OCI-M2 (cell line): ENCODE measurements at regions not wholly inside any gene's neighbourhood (a gene's known extent, or its start where the extent isn't known, plus 50 kb on each side); places are given as distances from the start of the nearest gene placed in this dataset.
"Not testable (repeated sequence)": the region's sequence is repeated elsewhere in the genome, so short reads cannot be mapped to it uniquely, and the experiment has no call there.

Source experiments
- DNase-seq: peaks from one replicate; lab custom pipeline; 2025; ENCODE audit not compliant: unreplicated experiment; lab: John Stamatoyannopoulos, UW

- no peak for DNase-seq
These were observed 329.3 kb downstream of the GPD2 start for GRCh38 chr2:156765450-156765849.

DNA sequence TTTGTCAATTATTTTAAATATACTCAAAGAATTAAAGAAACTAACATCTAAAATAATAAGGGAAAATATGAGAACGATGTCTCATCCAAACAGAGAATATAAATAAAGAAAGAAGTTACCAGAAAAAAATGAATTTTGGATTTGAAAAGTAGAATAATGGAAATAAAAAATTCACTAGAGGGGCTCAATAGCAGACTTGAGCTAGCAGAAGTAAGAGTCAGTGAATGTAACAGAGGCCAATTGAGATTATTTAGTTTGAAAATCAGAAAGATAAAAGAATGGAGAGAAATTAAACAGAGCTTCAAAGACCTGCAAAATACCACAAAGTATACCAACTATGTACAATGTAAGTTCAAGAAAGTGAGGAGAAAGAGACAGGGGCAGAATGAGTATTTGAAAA, 333.6 kb downstream of the GPD2 start:
- DNase-seq, result no peak

GRCh38 chr2:156778916-156779315, 342.7 kb downstream of the GPD2 start:
- no peak for DNase-seq

DNA sequence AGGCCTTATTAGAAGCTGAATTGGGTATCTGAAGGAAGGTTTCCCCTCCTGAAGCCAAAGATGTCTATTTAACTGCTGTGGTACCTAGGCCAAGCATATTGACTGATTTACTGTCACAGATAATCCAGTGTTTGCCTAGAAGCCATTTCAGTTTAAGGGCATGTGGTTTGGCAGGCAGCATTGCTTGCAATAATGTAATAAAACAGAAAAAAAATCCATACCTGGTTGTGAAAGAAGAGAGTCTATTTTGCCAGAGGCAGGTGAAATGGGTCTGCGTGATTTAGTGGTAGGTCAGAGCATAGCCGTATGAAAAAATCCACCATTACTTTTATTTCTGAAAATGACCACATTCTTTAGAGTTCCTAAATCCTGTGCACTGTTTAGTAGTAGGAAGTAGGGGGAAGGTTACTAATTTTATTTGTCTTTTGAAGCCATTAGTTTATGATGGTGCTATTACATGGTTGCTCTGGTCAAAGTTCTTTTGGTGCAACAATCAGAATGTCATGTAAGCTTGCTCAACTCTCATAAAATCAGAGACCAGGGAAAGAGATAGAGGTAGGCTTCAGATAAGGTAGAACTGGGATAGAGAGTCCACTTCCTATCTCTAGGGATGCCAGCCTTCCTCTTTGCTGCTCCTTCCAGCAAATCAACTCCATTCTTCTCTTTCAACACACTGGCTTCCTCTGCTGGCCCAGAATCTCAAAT, 343.4 kb downstream of the GPD2 start:
- no peak for DNase-seq

DNA sequence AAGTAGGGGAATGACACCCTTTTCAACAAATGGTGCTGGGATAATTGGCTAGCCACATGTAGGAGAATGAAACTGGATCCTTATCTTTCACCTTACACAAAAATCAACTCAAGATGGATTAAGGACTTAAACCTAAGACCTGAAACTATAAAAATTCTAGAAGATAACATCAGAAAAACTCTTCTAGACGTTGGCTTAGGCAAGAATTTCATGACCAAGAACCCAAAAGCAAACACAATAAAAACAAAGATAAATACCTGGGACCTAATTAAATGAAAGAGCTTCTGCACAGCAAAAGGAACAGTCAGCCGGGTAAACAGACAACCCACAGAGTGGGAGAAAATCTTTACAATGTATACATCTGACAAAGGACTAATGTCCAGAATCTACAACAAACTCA, 345.5 kb downstream of the GPD2 start:
- not testable (repeated sequence) for DNase-seq

DNA sequence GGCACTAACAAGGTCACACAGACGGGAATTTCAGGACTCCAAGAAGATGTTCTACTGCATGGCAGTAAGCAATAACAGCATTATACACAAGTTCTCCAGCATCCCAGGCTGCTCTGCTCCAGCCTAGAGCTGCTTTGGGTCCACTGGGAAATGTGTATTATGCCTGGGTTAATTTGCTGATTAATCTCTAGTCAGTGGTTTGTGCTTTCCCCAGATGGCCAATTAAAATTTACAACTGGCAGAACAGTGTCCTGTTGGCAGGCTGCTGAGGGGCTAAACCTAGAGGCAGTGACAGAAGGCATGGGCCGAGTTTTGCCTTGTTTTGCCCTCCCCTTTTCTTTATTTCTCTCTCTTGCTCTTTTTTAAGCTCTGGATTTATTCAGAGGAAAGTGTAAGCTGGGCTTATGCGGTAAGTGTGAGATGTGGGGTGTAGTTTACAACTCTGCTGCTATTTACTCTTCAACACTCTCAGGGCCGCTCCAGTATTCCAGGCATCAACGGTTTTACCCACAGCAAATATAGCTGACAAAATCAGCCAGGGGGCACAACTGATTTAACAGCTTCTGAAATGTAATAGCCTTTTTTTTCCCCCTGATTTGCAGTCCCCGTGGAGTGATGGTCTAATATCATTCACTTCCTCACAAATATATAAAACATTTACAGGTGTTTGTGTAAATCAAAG, 348.0 kb downstream of the GPD2 start:
- DNase-seq, result no peak

- no peak for DNase-seq
These were observed 351.3 kb downstream of the GPD2 start for GRCh38 chr2:156787517-156787916.

DNA sequence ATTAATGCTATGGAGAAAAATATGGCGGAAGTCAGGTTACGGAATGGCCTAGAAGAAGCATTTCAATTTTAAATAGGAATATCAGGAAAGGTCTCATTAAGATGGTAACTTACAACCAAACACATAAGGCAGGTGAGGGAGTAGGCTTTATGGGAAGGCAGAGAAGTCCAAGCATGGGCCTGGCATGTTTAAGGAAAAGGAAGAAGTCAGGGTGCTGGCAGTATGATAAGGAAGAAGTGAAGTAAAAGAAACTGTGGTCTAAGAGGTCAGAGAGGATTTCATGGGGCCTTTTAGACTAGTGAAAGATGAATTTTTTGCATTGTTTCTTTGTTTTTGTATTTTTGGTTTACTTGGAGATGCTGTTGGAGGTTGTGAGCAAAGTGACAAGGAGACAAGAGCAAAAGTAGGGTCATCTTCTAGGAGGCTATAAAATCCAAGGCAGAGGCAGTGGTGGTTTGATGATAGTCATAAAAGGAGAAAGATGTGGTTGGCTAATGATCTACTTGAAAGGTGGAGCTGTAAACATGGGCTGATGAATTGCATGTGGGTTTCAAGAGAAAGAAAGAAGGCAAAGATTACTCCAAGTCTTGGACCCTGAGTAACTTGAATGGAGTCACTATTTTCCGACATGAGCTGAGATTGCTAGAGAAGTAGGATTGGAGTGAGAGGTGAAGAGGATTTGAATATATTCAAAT, 354.3 kb downstream of the GPD2 start:
- DNase-seq, result no peak

- DNase-seq, result no peak
These were observed 356.2 kb downstream of the GPD2 start for GRCh38 chr2:156792242-156792840.

GRCh38 chr2:156797832-156798231, 361.7 kb downstream of the GPD2 start:
- no peak for DNase-seq

DNA sequence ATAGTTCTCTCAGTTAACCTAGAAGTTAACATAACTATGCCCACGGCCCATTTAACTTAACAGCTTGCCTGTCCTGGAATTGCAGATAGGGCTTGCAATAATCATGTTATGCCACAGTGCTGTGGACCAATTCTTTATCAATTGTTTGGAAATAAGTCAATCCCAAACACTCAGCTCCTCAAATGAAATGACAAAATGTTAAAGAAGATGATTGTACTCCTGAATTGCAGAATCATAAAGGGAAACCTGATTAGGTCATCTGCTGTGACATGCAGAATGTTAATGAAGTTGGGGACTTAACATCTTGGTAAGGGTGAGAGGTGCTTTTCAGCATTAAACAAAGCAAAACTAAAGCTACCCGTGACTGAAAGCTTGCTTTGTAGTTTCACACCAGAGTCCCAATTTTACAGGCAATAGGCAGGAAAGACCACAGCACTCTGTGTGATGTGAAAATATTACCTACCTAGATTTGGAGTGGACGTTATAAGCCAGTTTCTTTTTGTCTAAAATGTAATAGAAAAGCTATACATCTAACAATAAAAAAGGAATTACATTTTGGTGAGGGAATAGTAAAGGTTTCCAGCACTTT, 364.0 kb downstream of the GPD2 start:
- no peak for DNase-seq

- DNase-seq, result no peak
These were observed 364.7 kb downstream of the GPD2 start for GRCh38 chr2:156800781-156801361.

DNA sequence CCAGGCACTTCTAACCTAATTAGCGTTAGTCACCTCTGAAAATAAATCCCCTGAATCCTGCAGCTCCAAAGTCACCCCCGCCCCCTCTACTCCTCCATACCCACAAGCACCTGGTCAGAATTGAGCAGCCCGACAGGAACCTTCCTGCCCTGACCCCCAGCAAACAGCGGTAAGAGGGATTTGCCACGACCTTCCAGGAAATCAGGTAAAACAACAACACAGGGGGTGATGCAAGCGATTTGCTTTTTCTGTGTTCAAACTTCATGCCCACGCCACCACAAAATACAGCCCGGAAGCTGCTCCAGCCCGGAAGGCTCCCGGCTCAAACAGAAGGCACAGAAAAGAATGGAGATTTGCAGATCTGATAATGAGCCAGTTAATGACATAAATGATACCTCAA, 367.1 kb downstream of the GPD2 start:
- DNase-seq, result no peak

GRCh38 chr2:156803967-156804366, 367.8 kb downstream of the GPD2 start:
- DNase-seq, result no peak

GRCh38 chr2:156810094-156810493, 373.9 kb downstream of the GPD2 start:
- DNase-seq, result no peak

DNA sequence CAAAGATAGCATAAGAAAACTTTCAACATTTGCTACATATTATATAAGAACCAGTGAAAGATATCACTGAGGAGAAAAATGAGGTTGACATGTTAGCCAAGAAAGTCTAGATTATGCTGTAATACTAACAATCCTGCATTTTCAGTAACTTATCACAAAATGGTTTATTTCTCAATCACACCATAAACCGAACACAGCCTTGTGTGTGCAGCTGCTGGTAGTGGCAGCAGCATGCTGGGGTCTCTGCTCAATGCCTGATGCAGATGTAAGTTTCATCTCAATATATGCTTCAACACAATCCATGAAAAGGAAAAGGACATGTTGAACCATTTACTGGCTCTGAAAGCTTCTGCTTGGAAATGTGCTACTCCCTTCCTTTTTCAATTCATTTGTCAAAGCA, 376.3 kb downstream of the GPD2 start:
- no peak for DNase-seq

DNA sequence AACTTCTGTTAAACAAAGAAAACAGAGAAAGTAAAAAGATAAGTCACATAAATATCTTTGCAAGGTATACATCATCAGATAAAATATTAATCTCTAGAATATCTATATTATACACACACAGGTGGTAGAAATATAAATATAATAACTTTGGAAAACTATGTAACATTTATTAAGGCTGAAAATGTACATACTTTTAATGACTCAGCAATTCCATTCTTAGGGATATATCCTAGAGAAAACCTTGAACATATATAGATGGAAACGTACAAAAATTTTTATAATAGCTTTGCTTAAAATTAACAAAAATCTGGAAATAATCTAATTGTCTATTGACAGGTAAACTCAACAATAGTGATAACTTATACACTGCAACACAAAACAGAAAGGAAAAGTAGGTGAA, 381.3 kb downstream of the GPD2 start:
- DNase-seq, result no peak

DNA sequence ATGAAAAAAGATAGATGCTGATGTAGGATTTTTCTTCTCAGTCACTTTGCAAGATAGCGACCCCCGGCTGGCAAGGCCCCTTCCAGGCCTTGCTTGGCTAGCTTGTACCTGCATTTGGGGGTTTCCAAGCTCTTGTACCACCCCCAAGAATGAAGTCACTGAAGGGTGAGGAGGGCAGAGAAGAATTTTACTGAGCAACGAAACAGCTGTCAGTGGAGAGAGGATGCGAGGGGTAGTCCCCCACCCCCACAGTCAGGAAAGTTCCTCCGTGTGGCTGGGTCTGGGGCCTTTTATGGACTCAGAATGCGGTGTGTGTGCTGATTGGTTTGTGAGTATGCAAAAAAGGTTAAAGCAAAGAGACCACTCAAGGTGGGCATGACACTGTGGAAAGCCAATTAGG, 382.0 kb downstream of the GPD2 start:
- DNase-seq, result no peak

GRCh38 chr2:156818944-156819343, 382.8 kb downstream of the GPD2 start:
- DNase-seq, result no peak

DNA sequence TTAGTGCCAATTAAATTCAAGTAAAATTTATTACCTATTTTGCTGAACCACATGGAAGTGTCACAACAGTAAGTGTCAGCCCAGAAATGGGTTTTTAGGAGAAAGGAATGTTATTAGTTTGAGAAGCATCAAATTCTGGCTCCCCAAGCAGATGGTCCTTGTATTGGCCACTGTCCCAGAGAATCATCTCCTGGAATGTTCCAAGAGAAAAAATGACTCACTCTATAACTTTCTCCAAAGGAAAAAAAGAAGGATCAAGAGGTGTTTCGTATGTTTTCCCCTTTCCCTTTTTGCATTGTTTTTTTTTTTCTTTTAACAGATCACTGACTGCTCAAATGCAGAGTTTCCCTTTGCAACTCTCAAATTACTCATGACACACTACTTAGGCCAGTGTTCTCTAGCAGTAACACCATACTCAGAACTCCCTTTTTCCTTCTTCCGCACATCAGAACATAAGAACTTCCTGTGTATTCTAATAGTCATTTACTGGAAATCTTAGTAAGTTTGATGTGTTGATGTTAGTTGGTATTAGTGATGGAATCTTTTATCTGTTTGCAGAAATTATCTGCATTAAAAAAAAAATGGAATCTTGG, 390.3 kb downstream of the GPD2 start:
- no peak for DNase-seq

DNA sequence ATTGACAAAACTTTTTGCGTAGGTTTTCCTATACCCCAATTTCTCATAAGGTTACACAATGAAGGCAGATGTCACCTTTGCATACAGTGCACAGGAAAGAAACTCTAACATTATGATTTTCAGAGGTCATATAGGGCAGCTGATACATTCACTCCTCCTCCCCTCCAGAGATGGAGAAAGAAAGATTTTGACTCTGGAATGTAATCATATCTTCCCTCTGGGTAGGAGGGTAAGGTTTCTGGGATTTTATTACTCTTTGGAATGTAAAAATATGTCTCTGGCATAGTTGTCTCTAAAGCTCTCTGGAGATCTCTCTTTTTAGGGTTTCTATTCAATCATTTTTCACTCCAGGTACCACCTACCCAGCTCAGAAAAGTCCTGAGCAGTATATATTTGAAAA, 398.3 kb downstream of the GPD2 start:
- no peak for DNase-seq
